Caco-2 (cell line): ENCODE measurements at regions not wholly inside any gene's neighbourhood (a gene's known extent, or its start where the extent isn't known, plus 50 kb on each side); places are given as distances from the start of the nearest gene placed in this dataset.

Experiments used
- BruUV-seq: library from RNA; stranded (reverse); fragments of 400-500 nt; replicated peaks from 2 replicates; lab custom pipeline; 2021; lab: Mats Ljungman, UMichigan
- CTCF ChIA-PET: fragments of 300-600 bp; sonication (Branson Sonifier 250); formaldehyde crosslinking; loops from one replicate; lab custom pipeline; 2022; ENCODE audit warnings: antibody characterized with exemption; lab: Charles Lee
- POLR2A ChIA-PET: fragments of 300-600 bp; sonication (Branson Sonifier 250); formaldehyde crosslinking; loops from one replicate; lab custom pipeline; 2022; ENCODE audit warnings: antibody characterized with exemption; lab: Charles Lee
- DNase-seq, 2 experiments: peaks; one replicate each; pipeline versions ENCODE4 v3.0.0 to v3.0.0-alpha.2; 2020 to 2022
- H3K27me3 ChIP-seq: replicated peaks from 2 replicates; pipeline ENCODE4 v1.6.0; 2011; ENCODE audit warnings: low read length; ENCODE audit not compliant: control insufficient read depth, insufficient read depth
- H3K36me3 ChIP-seq: 2 replicates; pipeline ENCODE4 v1.5.1; 2011; ENCODE audit warnings: low read length; ENCODE audit not compliant: control insufficient read depth, insufficient read depth
- H3K4me1 ChIP-seq: fragments of 250-450 bp; sonication (Bioruptor Pico); 2 replicates; pipeline ENCODE4 v1.5.1; 2020; ENCODE audit warnings: mild to moderate bottlenecking
- H3K4me3 ChIP-seq: 2 replicates; pipeline ENCODE4 v1.5.1; 2011; ENCODE audit warnings: low read depth, mild to moderate bottlenecking, control low read depth, low read length
- H3K9me3 ChIP-seq: fragments of 250-450 bp; sonication (Bioruptor Pico); 2 replicates; pipeline ENCODE4 v1.5.1; 2020; ENCODE audit warnings: mild to moderate bottlenecking, moderate library complexity
- H3K27ac Mint-ChIP-seq: one replicate; pipeline ENCODE4 v1.8.0; 2022; ENCODE audit warnings: mixed read lengths; ENCODE audit not compliant: unreplicated experiment
- H3K27me3 Mint-ChIP-seq: one replicate; pipeline ENCODE4 v1.8.0; 2022; ENCODE audit warnings: mixed read lengths; ENCODE audit not compliant: insufficient read depth, unreplicated experiment
- H3K36me3 Mint-ChIP-seq: one replicate; pipeline ENCODE4 v1.8.0; 2022; ENCODE audit warnings: mild to moderate bottlenecking, mixed read lengths; ENCODE audit not compliant: insufficient read depth, unreplicated experiment
- H3K4me1 Mint-ChIP-seq: one replicate; pipeline ENCODE4 v1.8.0; 2022; ENCODE audit warnings: low read depth, mixed read lengths; ENCODE audit not compliant: unreplicated experiment
- H3K4me3 Mint-ChIP-seq: one replicate; pipeline ENCODE4 v1.8.0; 2022; ENCODE audit warnings: mild to moderate bottlenecking, moderate library complexity, mixed read lengths; ENCODE audit not compliant: unreplicated experiment
- H3K9me3 Mint-ChIP-seq: one replicate; pipeline ENCODE4 v1.8.0; 2022; ENCODE audit warnings: mixed read lengths; ENCODE audit not compliant: unreplicated experiment
- CTCF ChIP-seq, 2 experiments: fragments of 200-600 bp in 1 of 2; IDR thresholded peaks; 1 replicate in 1 of 2; 2 replicates in 1 of 2; pipeline versions ENCODE4 v1.5.1 to v1.8.0; 2011 to 2022; ENCODE audit warnings: antibody characterized with exemption in 1 of 2, control low read depth in 1 of 2, inconsistent platforms in 1 of 2, low read depth in 1 of 2, low read length in 1 of 2, mild to moderate bottlenecking in 1 of 2, moderate library complexity in 1 of 2; ENCODE audit not compliant: insufficient read depth in 1 of 2, severe bottlenecking in 1 of 2, unreplicated experiment in 1 of 2
- intact Hi-C: fragments of 100-400 bp; cut with micrococcal nuclease; formaldehyde crosslinking; loops from one replicate; pipeline ENCODE4 v1.10.0; 2022; ENCODE audit not compliant: unreplicated experiment

- Mint-ChIP-seq H3K4me3 (no peak overlapping the region), H3K9me3 (no peaks in the 10 kb centered on the region), H3K27me3 (peaks cover 23% of the 10 kb centered on the region), H3K4me1 (no peaks in the 10 kb centered on the region), H3K36me3 (no peaks in the 10 kb centered on the region), H3K27ac (no peak overlapping the region)
- no peaks in the 10 kb centered on the region for H3K9me3 ChIP-seq
- H3K4me1 ChIP-seq: no peaks in the 10 kb centered on the region
- no peak overlapping the region for H3K4me3 ChIP-seq
- H3K36me3 ChIP-seq: no peaks in the 10 kb centered on the region
- DNase-seq: no peak
- no peak for TF ChIP-seq CTCF (IDR thresholded peaks at IDR 0.05; ENCODE audit: insufficient read depth in 1 of 2, low read depth in 1 of 2, low read length in 1 of 2, severe bottlenecking in 1 of 2, unreplicated experiment in 1 of 2)
- CTCF ChIA-PET: interaction anchor here (0.7 kb wide), 1 partner anchor 50 kb away, joined by 5 read pairs; no protein-coding TSS in a partner anchor
- H3K27me3 ChIP-seq: no peaks in the 10 kb centered on the region
- intact Hi-C loops: no loop called here
- POLR2A ChIA-PET: no interaction called here
- no TSS peak for BruUV-seq
Measured at GRCh38 chr1:184260382-184260781, 126.4 kb upstream of the C1orf21 start.

GRCh38 chr1:184262109-184262508 is 124.7 kb upstream of the C1orf21 start:
- H3K9me3 ChIP-seq: no peaks in the 10 kb centered on the region
- TF ChIP-seq CTCF (IDR thresholded peaks at IDR 0.05; ENCODE audit: insufficient read depth in 1 of 2, low read depth in 1 of 2, low read length in 1 of 2, severe bottlenecking in 1 of 2, unreplicated experiment in 1 of 2): no peak
- intact Hi-C loops: no loop called here
- CTCF ChIA-PET: no interaction called here
- H3K4me1 ChIP-seq: no peaks in the 10 kb centered on the region
- no peaks in the 10 kb centered on the region for H3K9me3 Mint-ChIP-seq
- BruUV-seq: no TSS peak
- no peaks in the 10 kb centered on the region for H3K36me3 Mint-ChIP-seq
- no peak overlapping the region for H3K4me3 Mint-ChIP-seq
- no peaks in the 10 kb centered on the region for H3K4me1 Mint-ChIP-seq
- no peaks in the 10 kb centered on the region for H3K27me3 ChIP-seq
- no peak overlapping the region for H3K27ac Mint-ChIP-seq
- H3K36me3 ChIP-seq: no peaks in the 10 kb centered on the region
- H3K27me3 Mint-ChIP-seq: peaks cover 16% of the 10 kb centered on the region
- H3K4me3 ChIP-seq: no peak overlapping the region
- POLR2A ChIA-PET: no interaction called here
- DNase-seq: no peak

- no TSS peak for BruUV-seq
- no peaks in the 10 kb centered on the region for H3K4me1 Mint-ChIP-seq
- TF ChIP-seq CTCF (IDR thresholded peaks at IDR 0.05; ENCODE audit: insufficient read depth in 1 of 2, low read depth in 1 of 2, low read length in 1 of 2, severe bottlenecking in 1 of 2, unreplicated experiment in 1 of 2): no peak
- Histone ChIP-seq H3K4me3 (no peak overlapping the region), H3K27me3 (no peaks in the 10 kb centered on the region), H3K36me3 (no peaks in the 10 kb centered on the region), H3K4me1 (no peaks in the 10 kb centered on the region), H3K9me3 (no peaks in the 10 kb centered on the region)
- CTCF ChIA-PET: no interaction called here
- no peak overlapping the region for H3K27ac Mint-ChIP-seq
- H3K9me3 Mint-ChIP-seq: no peaks in the 10 kb centered on the region
- no peak overlapping the region for H3K4me3 Mint-ChIP-seq
- DNase-seq: no peak
- intact Hi-C loops: no loop called here
- peaks cover 17% of the 10 kb centered on the region for H3K27me3 Mint-ChIP-seq
- H3K36me3 Mint-ChIP-seq: no peaks in the 10 kb centered on the region
- POLR2A ChIA-PET: no interaction called here
Measured at GRCh38 chr1:184267747-184268146, 119.1 kb upstream of the C1orf21 start.
